Liver (tissue), 8 donors: ENCODE measurements at regions not wholly inside any gene's neighbourhood (a gene's known extent, or its start where the extent isn't known, plus 50 kb on each side); places are given as distances from the start of the nearest gene placed in this dataset.

Experiments used
- DNase-seq: peaks from one replicate; pipeline ENCODE4 v3.0.0-alpha.2; 2017; ENCODE audit warnings: low spot score
- H3K27ac ChIP-seq, 2 donors: one replicate each; pipeline ENCODE4 v1.7.0; 2013; ENCODE audit warnings: inconsistent platforms in 2 of 2, low read length in 2 of 2, control low read depth in 1 of 2, low read depth in 1 of 2, mild to moderate bottlenecking in 1 of 2
- H3K27me3 ChIP-seq, 4 donors: one replicate each; pipeline versions ENCODE4 v1.6.1 to v1.7.0; 2013; ENCODE audit warnings: low read length in 3 of 4, inconsistent platforms in 1 of 4, mild to moderate bottlenecking in 1 of 4, moderate library complexity in 1 of 4; ENCODE audit not compliant: control insufficient read depth in 4 of 4, insufficient read depth in 4 of 4
- H3K36me3 ChIP-seq, 4 donors: one replicate each; pipeline versions ENCODE4 v1.6.1 to v1.7.0; 2013; ENCODE audit warnings: low read length in 3 of 4, mild to moderate bottlenecking in 3 of 4, low read depth in 1 of 4, moderate library complexity in 1 of 4; ENCODE audit not compliant: control insufficient read depth in 4 of 4, insufficient read depth in 3 of 4
- H3K4me1 ChIP-seq, 4 donors: one replicate each; pipeline versions ENCODE4 v1.6.1 to v1.7.0; 2013; ENCODE audit warnings: low read length in 3 of 4, mild to moderate bottlenecking in 3 of 4, moderate library complexity in 1 of 4; ENCODE audit not compliant: control insufficient read depth in 4 of 4, insufficient read depth in 4 of 4
- H3K4me3 ChIP-seq, 3 donors: one replicate each; pipeline versions ENCODE4 v1.6.1 to v1.7.0; 2013; ENCODE audit warnings: low read length in 3 of 3, control low read depth in 1 of 3, low read depth in 1 of 3, mild to moderate bottlenecking in 1 of 3
- H3K9ac ChIP-seq, 2 donors: one replicate each; pipeline ENCODE4 v1.7.0; 2013; ENCODE audit warnings: low read length in 2 of 2, mild to moderate bottlenecking in 2 of 2, moderate library complexity in 2 of 2, control low read depth in 1 of 2, low read depth in 1 of 2
- H3K9me3 ChIP-seq, 4 donors: one replicate each; pipeline versions ENCODE4 v1.6.1 to v1.7.0; 2013; ENCODE audit warnings: low read length in 3 of 4; ENCODE audit not compliant: control insufficient read depth in 4 of 4
- ATF3 ChIP-seq: IDR thresholded peaks from 2 replicates; pipeline ENCODE4 v1.6.1; 2016; ENCODE audit warnings: antibody characterized with exemption
- CTCF ChIP-seq: fragments of 150-350 bp; IDR thresholded peaks from 2 replicates; pipeline ENCODE4 v1.5.1; 2017; ENCODE audit warnings: improper control_type of control experiment, low read depth, low read length; ENCODE audit not compliant: missing input control
- EGR1 ChIP-seq, 2 donors: IDR thresholded peaks; 2 replicates each; pipeline ENCODE4 v1.6.1; 2016 to 2018; ENCODE audit warnings: antibody characterized with exemption in 2 of 2, low read depth in 2 of 2
- FOXA1 ChIP-seq: IDR thresholded peaks from 2 replicates; pipeline ENCODE4 v1.6.1; 2016; ENCODE audit warnings: antibody characterized with exemption
- FOXA2 ChIP-seq: IDR thresholded peaks from 2 replicates; pipeline ENCODE4 v1.6.1; 2016; ENCODE audit warnings: antibody characterized with exemption
- GABPA ChIP-seq, 2 donors: IDR thresholded peaks in 1 of 2; conservative IDR thresholded peaks in 1 of 2; 2 replicates each; pipeline ENCODE4 v1.6.1; 2016; ENCODE audit warnings: antibody characterized with exemption in 2 of 2, mild to moderate bottlenecking in 1 of 2, moderate library complexity in 1 of 2
- HNF4A ChIP-seq, 2 donors: conservative IDR thresholded peaks; 2 replicates each; pipeline ENCODE4 v1.6.1; 2016; ENCODE audit warnings: antibody characterized with exemption in 2 of 2, mild to moderate bottlenecking in 2 of 2
- HNF4G ChIP-seq: IDR thresholded peaks from 2 replicates; pipeline ENCODE4 v1.6.1; 2016; ENCODE audit warnings: antibody characterized with exemption
- JUND ChIP-seq, 2 donors: IDR thresholded peaks; 2 replicates each; pipeline ENCODE4 v1.6.1; 2016; ENCODE audit warnings: antibody characterized with exemption in 2 of 2
- MAX ChIP-seq: IDR thresholded peaks from 2 replicates; pipeline ENCODE4 v1.6.1; 2016; ENCODE audit warnings: antibody characterized with exemption
- NR2F2 ChIP-seq: IDR thresholded peaks from 2 replicates; pipeline ENCODE4 v1.6.1; 2016; ENCODE audit warnings: antibody characterized with exemption
- RAD21 ChIP-seq, 2 donors: IDR thresholded peaks; 2 replicates each; pipeline ENCODE4 v1.6.1; 2016; ENCODE audit warnings: antibody characterized with exemption in 2 of 2, mild to moderate bottlenecking in 2 of 2
- REST ChIP-seq: IDR thresholded peaks from 2 replicates; pipeline ENCODE4 v1.6.1; 2016; ENCODE audit warnings: antibody characterized with exemption, mild to moderate bottlenecking
- RXRA ChIP-seq, 2 donors: IDR thresholded peaks; 2 replicates each; pipeline ENCODE4 v1.6.1; 2017 to 2018; ENCODE audit warnings: antibody characterized with exemption in 2 of 2, mild to moderate bottlenecking in 1 of 2
- SP1 ChIP-seq: IDR thresholded peaks from 2 replicates; pipeline ENCODE4 v1.6.1; 2018; ENCODE audit warnings: antibody characterized with exemption, mild to moderate bottlenecking
- TAF1 ChIP-seq: conservative IDR thresholded peaks from 2 replicates; pipeline ENCODE4 v1.6.1; 2016; ENCODE audit warnings: antibody characterized with exemption, mild to moderate bottlenecking
- ZBTB33 ChIP-seq: IDR thresholded peaks from 2 replicates; pipeline ENCODE4 v1.6.1; 2016; ENCODE audit warnings: antibody characterized with exemption
- WGBS: extraction: QIAGEN DNeasy Blood & Tissue Kit; methylation state at CpG from one replicate; pipeline ENCODE4 v1.1.7; 2013; 5-methylcytosine and 5-hydroxymethylcytosine counted together
- donor health status: healthy.
- donor health status: healthy.
- donor health status: healthy.
- donor health status: healthy.
- donor health status: healthy.

- no peak for TF ChIP-seq REST
Measured at GRCh38 chr3:40779039-40779438, 254.3 kb downstream of the ZNF621 start (continued).

GRCh38 chr3:40780291-40780924 is 255.6 kb downstream of the ZNF621 start:
- Histone ChIP-seq H3K4me3 (no peak overlapping the region), H3K36me3 (no peaks in the 10 kb centered on the region), H3K4me1 (peaks cover 0 to 4% (median 0%) of the 10 kb centered on the region in 4 donors), H3K9me3 (no peaks in the 10 kb centered on the region), H3K9ac (no peak overlapping the region), H3K27me3 (no peaks in the 10 kb centered on the region), H3K27ac (no peak overlapping the region)
- TF ChIP-seq ZBTB33, result no peak
- no peak for TF ChIP-seq TAF1
- TF ChIP-seq FOXA1, result no peak
- no peak for TF ChIP-seq SP1
- no peak for TF ChIP-seq RXRA (IDR thresholded peaks at IDR 0.05)
- no peak for TF ChIP-seq FOXA2
- no peak for TF ChIP-seq MAX
- no peak for TF ChIP-seq JUND (IDR thresholded peaks at IDR 0.05)
- no peak for TF ChIP-seq CTCF
- WGBS, result 48% methylated on average over 19 of the region's 19 CpGs
- no peak for DNase-seq

GRCh38 chr3:40780925-40781406 is 256.2 kb downstream of the ZNF621 start:
- peaks cover 0 to 4% (median 0%) of the 10 kb centered on the region in 4 donors for H3K4me1 ChIP-seq
- H3K27me3 ChIP-seq, result no peaks in the 10 kb centered on the region
- 55% methylated on average over 12 of the region's 12 CpGs for WGBS
- H3K36me3 ChIP-seq, result no peaks in the 10 kb centered on the region
- H3K9ac ChIP-seq, result no peak overlapping the region
- H3K9me3 ChIP-seq, result no peaks in the 10 kb centered on the region
- no peak overlapping the region for H3K4me3 ChIP-seq
- no peak for DNase-seq
- no peak overlapping the region for H3K27ac ChIP-seq
- TF ChIP-seq GABPA (IDR thresholded peaks at IDR 0.05 in 1 of 2, conservative IDR thresholded peaks at IDR 0.05 in 1 of 2) (no peak), JUND (IDR thresholded peaks at IDR 0.05) (no peak), ATF3 (no peak), MAX (no peak), RAD21 (IDR thresholded peaks at IDR 0.05) (no peak), HNF4G (no peak), HNF4A (conservative IDR thresholded peaks at IDR 0.05) (no peak), EGR1 (IDR thresholded peaks at IDR 0.05; ENCODE audit: low read depth in 2 of 2) (no peak), NR2F2 (no peak), FOXA2 (no peak)
